ENCODE measurements at regions not wholly inside any gene's neighbourhood (a gene's known extent, or its start where the extent isn't known, plus 50 kb on each side); places are given as distances from the start of the nearest gene placed in this dataset.

GRCh38 chr9:17019398-17019797 lies 115.4 kb upstream of the CNTLN start:
- TF ChIP-seq, protein P1, sequence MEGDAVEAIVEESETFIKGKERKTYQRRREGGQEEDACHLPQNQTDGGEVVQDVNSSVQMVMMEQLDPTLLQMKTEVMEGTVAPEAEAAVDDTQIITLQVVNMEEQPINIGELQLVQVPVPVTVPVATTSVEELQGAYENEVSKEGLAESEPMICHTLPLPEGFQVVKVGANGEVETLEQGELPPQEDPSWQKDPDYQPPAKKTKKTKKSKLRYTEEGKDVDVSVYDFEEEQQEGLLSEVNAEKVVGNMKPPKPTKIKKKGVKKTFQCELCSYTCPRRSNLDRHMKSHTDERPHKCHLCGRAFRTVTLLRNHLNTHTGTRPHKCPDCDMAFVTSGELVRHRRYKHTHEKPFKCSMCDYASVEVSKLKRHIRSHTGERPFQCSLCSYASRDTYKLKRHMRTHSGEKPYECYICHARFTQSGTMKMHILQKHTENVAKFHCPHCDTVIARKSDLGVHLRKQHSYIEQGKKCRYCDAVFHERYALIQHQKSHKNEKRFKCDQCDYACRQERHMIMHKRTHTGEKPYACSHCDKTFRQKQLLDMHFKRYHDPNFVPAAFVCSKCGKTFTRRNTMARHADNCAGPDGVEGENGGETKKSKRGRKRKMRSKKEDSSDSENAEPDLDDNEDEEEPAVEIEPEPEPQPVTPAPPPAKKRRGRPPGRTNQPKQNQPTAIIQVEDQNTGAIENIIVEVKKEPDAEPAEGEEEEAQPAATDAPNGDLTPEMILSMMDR (conservative IDR thresholded peaks at IDR 0.05; ENCODE audit: low read depth, low read length): no peak
- H3K36me3 ChIP-seq (ENCODE audit: insufficient read depth): no peaks in the 10 kb centered on the region

GRCh38 chr9:17018540-17019196 lies 116.2 kb upstream of the CNTLN start:
- TF ChIP-seq, protein P1 (conservative IDR thresholded peaks at IDR 0.05; ENCODE audit: low read depth, low read length): no peak
- peak overlapping the region; percentile 58 for H3K4me2 ChIP-seq
- H3K27ac ChIP-seq: peak overlapping the region; percentile 86

More at GRCh38 chr9:17019398-17019797, 115.4 kb upstream of the CNTLN start:
- Histone ChIP-seq H3K79me2 (ENCODE audit: insufficient read depth, low read depth) (no peaks in the 10 kb centered on the region), H3K27ac (peak overlapping the region; percentile 86), H2AFZ (ENCODE audit: low read depth) (peak overlapping the region; percentile 72; the same call in 1 of the 2 replicates), H3K4me2 (peak overlapping the region; percentile 58), H3K27me3 (ENCODE audit: insufficient read depth, low read depth) (no peaks in the 10 kb centered on the region), H3K9ac (no peak overlapping the region; the same call in 1 of the 2 replicates), H3K4me3 (IDR thresholded peaks at IDR 0.05; ENCODE audit: insufficient read depth, low read depth, low read length) (no peak overlapping the region), H4K20me1 (ENCODE audit: insufficient read depth) (no peaks in the 10 kb centered on the region), H3K4me1 (ENCODE audit: low read depth, poor library complexity, severe bottlenecking) (peaks cover 47% of the 10 kb centered on the region)

GRCh38 chr9:17017931-17018491 lies 116.8 kb upstream of the CNTLN start:
- Histone ChIP-seq H3K4me2 (peak overlapping the region; percentile 58), H3K79me2 (ENCODE audit: insufficient read depth, low read depth) (no peaks in the 10 kb centered on the region), H3K4me1 (ENCODE audit: low read depth, poor library complexity, severe bottlenecking) (peaks cover 47% of the 10 kb centered on the region), H2AFZ (ENCODE audit: low read depth) (peak overlapping the region; percentile 72), H3K27me3 (ENCODE audit: insufficient read depth, low read depth) (no peaks in the 10 kb centered on the region), H3K36me3 (ENCODE audit: insufficient read depth) (no peaks in the 10 kb centered on the region), H3K4me3 (IDR thresholded peaks at IDR 0.05; ENCODE audit: insufficient read depth, low read depth, low read length) (no peak overlapping the region), H3K9ac (peak overlapping the region; percentile 46; the same call in 1 of the 2 replicates), H4K20me1 (ENCODE audit: insufficient read depth) (no peaks in the 10 kb centered on the region), H3K27ac (peak overlapping the region; percentile 86)
- TF ChIP-seq, protein P1 (conservative IDR thresholded peaks at IDR 0.05; ENCODE audit: low read depth, low read length): no peak

More at GRCh38 chr9:17018540-17019196, 116.2 kb upstream of the CNTLN start:
- H3K9ac ChIP-seq: peak overlapping the region; percentile 46; the same call in 1 of the 2 replicates
- no peaks in the 10 kb centered on the region for H3K79me2 ChIP-seq (ENCODE audit: insufficient read depth, low read depth)
- no peaks in the 10 kb centered on the region for H3K27me3 ChIP-seq (ENCODE audit: insufficient read depth, low read depth)
- peaks cover 47% of the 10 kb centered on the region for H3K4me1 ChIP-seq (ENCODE audit: low read depth, poor library complexity, severe bottlenecking)
- H3K36me3 ChIP-seq (ENCODE audit: insufficient read depth): no peaks in the 10 kb centered on the region
- H3K4me3 ChIP-seq (IDR thresholded peaks at IDR 0.05; ENCODE audit: insufficient read depth, low read depth, low read length): no peak overlapping the region
- H4K20me1 ChIP-seq (ENCODE audit: insufficient read depth): no peaks in the 10 kb centered on the region
- peak overlapping the region; percentile 72 for H2AFZ ChIP-seq (ENCODE audit: low read depth)

GRCh38 chr9:17013891-17014290 lies 120.9 kb upstream of the CNTLN start:
- TF ChIP-seq, protein P1 (conservative IDR thresholded peaks at IDR 0.05; ENCODE audit: low read depth, low read length): no peak
- H3K9ac ChIP-seq: no peak overlapping the region

More at GRCh38 chr9:17013891-17014290, 120.9 kb upstream of the CNTLN start:
- Histone ChIP-seq H3K79me2 (ENCODE audit: insufficient read depth, low read depth) (no peaks in the 10 kb centered on the region), H2AFZ (ENCODE audit: low read depth) (no peak overlapping the region), H4K20me1 (ENCODE audit: insufficient read depth) (no peaks in the 10 kb centered on the region), H3K4me2 (no peak overlapping the region), H3K4me3 (IDR thresholded peaks at IDR 0.05; ENCODE audit: insufficient read depth, low read depth, low read length) (no peak overlapping the region), H3K4me1 (ENCODE audit: low read depth, poor library complexity, severe bottlenecking) (peaks cover 14% of the 10 kb centered on the region), H3K27ac (no peak overlapping the region), H3K27me3 (ENCODE audit: insufficient read depth, low read depth) (no peaks in the 10 kb centered on the region), H3K36me3 (ENCODE audit: insufficient read depth) (no peaks in the 10 kb centered on the region)

All from KMS-11 (cell line).